H1 (cell line): ENCODE measurements at regions not wholly inside any gene's neighbourhood (a gene's known extent, or its start where the extent isn't known, plus 50 kb on each side); places are given as distances from the start of the nearest gene placed in this dataset.

Experiments used
- CEBPB ChIP-seq: IDR thresholded peaks from 2 replicates; pipeline ENCODE4 v1.6.1; 2012; ENCODE audit warnings: low read depth, low read length
- CHD7 ChIP-seq: fragments of 300-600 bp; sonication (generic); IDR thresholded peaks from 2 replicates; pipeline ENCODE4 v1.7.1; 2012; ENCODE audit warnings: low read length, moderate library complexity, mild to moderate bottlenecking, inconsistent platforms; ENCODE audit not compliant: insufficient replicate concordance
- POLR2AphosphoS5 ChIP-seq: IDR thresholded peaks from 2 replicates; pipeline ENCODE4 v1.6.1; 2011; ENCODE audit warnings: low read depth, low read length
- SRF ChIP-seq: IDR thresholded peaks from 2 replicates; pipeline ENCODE4 v1.6.1; 2011; ENCODE audit warnings: mild to moderate bottlenecking, low read depth, low read length, moderate library complexity

GRCh38 chr6:142686507-142686887 is 258.5 kb downstream of the HIVEP2 start (continued):
- TF ChIP-seq SRF (no peak), CHD7 (no peak), CEBPB (no peak), POLR2AphosphoS5 (no peak)
